Breast epithelium (tissue), 4 donors: ENCODE measurements at regions not wholly inside any gene's neighbourhood (a gene's known extent, or its start where the extent isn't known, plus 50 kb on each side); places are given as distances from the start of the nearest gene placed in this dataset.

Experiments
- DNase-seq, 2 donors: peaks; one replicate each; pipeline ENCODE4 v3.0.0-alpha.2; 2019; ENCODE audit warnings: low spot score in 2 of 2
- H3K27ac ChIP-seq, 2 donors: fragments of 200-600 bp; sonication (generic) in 1 of 2; one replicate each; pipeline ENCODE4 v1.5.1; 2016 to 2019; ENCODE audit warnings: mild to moderate bottlenecking in 1 of 2
- H3K27me3 ChIP-seq, 2 donors: fragments of 200-600 bp; sonication (generic) in 1 of 2; one replicate each; pipeline versions ENCODE4 v1.5.1 to v1.6.0; 2017 to 2019; ENCODE audit warnings: control low read depth in 1 of 2, mild to moderate bottlenecking in 1 of 2
- H3K36me3 ChIP-seq: fragments of 200-600 bp; one replicate; pipeline ENCODE4 v1.5.1; 2019
- H3K4me1 ChIP-seq, 2 donors: fragments of 200-600 bp; sonication (generic); one replicate each; pipeline ENCODE4 v1.5.1; 2016 to 2019; ENCODE audit warnings: control low read depth in 1 of 2
- H3K4me3 ChIP-seq, 3 donors: fragments of 200-600 bp; sonication (generic); 1 replicate in 2 of 3; 2 replicates in 1 of 3; pipeline ENCODE4 v1.5.1; 2016 to 2019; ENCODE audit warnings: mild to moderate bottlenecking in 3 of 3, moderate library complexity in 2 of 3
- H3K9me3 ChIP-seq, 2 donors: fragments of 200-600 bp; sonication (generic) in 1 of 2; one replicate each; pipeline ENCODE4 v1.5.1; 2016 to 2019; ENCODE audit warnings: control low read depth in 1 of 2
- CTCF ChIP-seq, 3 donors: fragments of 450-650 bp; IDR thresholded peaks; one replicate each; pipeline ENCODE4 v1.5.1; 2016 to 2017; ENCODE audit warnings: antibody characterized with exemption in 3 of 3, mild to moderate bottlenecking in 3 of 3, moderate library complexity in 3 of 3
- POLR2A ChIP-seq: fragments of 450-650 bp; IDR thresholded peaks from one replicate; pipeline ENCODE4 v1.6.1; 2016; ENCODE audit warnings: antibody characterized with exemption, mild to moderate bottlenecking, moderate library complexity
- POLR2AphosphoS5 ChIP-seq, 3 donors: sonication (generic); formaldehyde crosslinking; IDR thresholded peaks; one replicate each; pipeline ENCODE4 v1.6.1; 2017; ENCODE audit warnings: antibody characterized with exemption in 3 of 3
- intact Hi-C: fragments of 100-400 bp; cut with DNase I; formaldehyde crosslinking; loops from one replicate; pipeline ENCODE4 v1.15.1; 2023; ENCODE audit warnings: low total_unique reads

- Histone ChIP-seq H3K27me3 (no peaks in the 10 kb centered on the region), H3K27ac (no peak overlapping the region), H3K9me3 (no peaks in the 10 kb centered on the region), H3K4me1 (no peaks in the 10 kb centered on the region), H3K36me3 (no peaks in the 10 kb centered on the region), H3K4me3 (no peak overlapping the region)
- TF ChIP-seq POLR2AphosphoS5 (IDR thresholded peaks at IDR 0.05): no peak
- TF ChIP-seq POLR2A: no peak
- TF ChIP-seq CTCF (IDR thresholded peaks at IDR 0.05): no peak
- intact Hi-C loops: no loop called here
- no peak for DNase-seq
These were observed 665.2 kb downstream of the ANXA1 start for GRCh38 chr9:73816905-73817304.

GRCh38 chr9:73824671-73825070, 672.5 kb upstream of the RORB start:
- intact Hi-C loops: no loop called here
- H3K9me3 ChIP-seq: no peaks in the 10 kb centered on the region

GRCh38 chr9:73838871-73839270, 658.3 kb upstream of the RORB start:
- no peaks in the 10 kb centered on the region for H3K9me3 ChIP-seq
- H3K36me3 ChIP-seq: no peaks in the 10 kb centered on the region
- no peak overlapping the region for H3K27ac ChIP-seq
- TF ChIP-seq POLR2AphosphoS5 (IDR thresholded peaks at IDR 0.05): no peak
- no peak for TF ChIP-seq CTCF (IDR thresholded peaks at IDR 0.05)
- no peak for TF ChIP-seq POLR2A
- H3K4me1 ChIP-seq: no peaks in the 10 kb centered on the region
- no peak for DNase-seq
- intact Hi-C loops: no loop called here
- no peaks in the 10 kb centered on the region for H3K27me3 ChIP-seq
- H3K4me3 ChIP-seq: no peak overlapping the region

More at GRCh38 chr9:73824671-73825070, 672.5 kb upstream of the RORB start:
- H3K27me3 ChIP-seq: no peaks in the 10 kb centered on the region
- no peaks in the 10 kb centered on the region for H3K4me1 ChIP-seq
- no peak overlapping the region for H3K27ac ChIP-seq
- no peaks in the 10 kb centered on the region for H3K36me3 ChIP-seq
- no peak for DNase-seq
- no peak overlapping the region for H3K4me3 ChIP-seq
- TF ChIP-seq POLR2AphosphoS5 (IDR thresholded peaks at IDR 0.05) (no peak), CTCF (IDR thresholded peaks at IDR 0.05) (no peak), POLR2A (no peak)

GRCh38 chr9:73839471-73839870, 657.7 kb upstream of the RORB start:
- no peak for TF ChIP-seq POLR2A
- no peak for TF ChIP-seq CTCF (IDR thresholded peaks at IDR 0.05)
- TF ChIP-seq POLR2AphosphoS5 (IDR thresholded peaks at IDR 0.05): no peak
- H3K36me3 ChIP-seq: no peaks in the 10 kb centered on the region
- intact Hi-C loops: no loop called here
- H3K4me3 ChIP-seq: no peak overlapping the region
- no peak for DNase-seq
- H3K4me1 ChIP-seq: no peaks in the 10 kb centered on the region
- no peaks in the 10 kb centered on the region for H3K27me3 ChIP-seq
- no peak overlapping the region for H3K27ac ChIP-seq
- H3K9me3 ChIP-seq: no peaks in the 10 kb centered on the region

- Histone ChIP-seq H3K4me3 (no peak overlapping the region), H3K36me3 (no peaks in the 10 kb centered on the region), H3K27me3 (no peaks in the 10 kb centered on the region), H3K9me3 (no peaks in the 10 kb centered on the region), H3K27ac (no peak overlapping the region), H3K4me1 (no peaks in the 10 kb centered on the region)
- intact Hi-C loops: no loop called here
- TF ChIP-seq POLR2A (no peak), POLR2AphosphoS5 (IDR thresholded peaks at IDR 0.05) (no peak), CTCF (IDR thresholded peaks at IDR 0.05) (no peak)
- no peak for DNase-seq
These were observed 656.1 kb upstream of the RORB start for GRCh38 chr9:73841018-73841417.
